ENCODE measurements at regions not wholly inside any gene's neighbourhood (a gene's known extent, or its start where the extent isn't known, plus 50 kb on each side); places are given as distances from the start of the nearest gene placed in this dataset.

DNA sequence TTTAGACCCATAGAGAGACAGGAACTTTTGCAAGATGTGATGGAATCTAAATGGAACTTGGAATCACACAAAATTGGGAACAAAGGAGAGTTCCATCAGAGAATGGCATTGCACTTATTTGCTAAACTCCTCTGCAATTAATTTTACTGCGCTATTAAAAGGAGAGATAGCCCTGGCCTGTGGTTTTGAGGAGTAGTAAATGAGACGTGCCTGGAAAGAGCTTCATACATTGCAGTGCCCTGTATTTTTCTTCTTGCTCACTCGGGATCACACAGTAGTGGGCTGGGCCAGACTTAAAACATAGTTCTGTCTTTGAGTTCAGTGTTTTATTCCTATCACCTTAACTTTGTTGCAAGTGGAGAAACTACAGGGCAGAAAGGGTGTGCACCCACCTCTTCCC, 94.4 kb upstream of the SLC27A6 start:
- Histone ChIP-seq H3K4me1 (ENCODE audit: low read depth, poor library complexity, severe bottlenecking) (no peaks in the 10 kb centered on the region), H3K27me3 (ENCODE audit: insufficient read depth, low read depth) (peaks cover 3% of the 10 kb centered on the region; the same call in 1 of the 2 replicates), H3K9ac (no peak overlapping the region), H3K4me2 (no peak overlapping the region), H3K4me3 (IDR thresholded peaks at IDR 0.05; ENCODE audit: insufficient read depth, low read depth, low read length) (no peak overlapping the region), H4K20me1 (ENCODE audit: insufficient read depth) (no peaks in the 10 kb centered on the region), H3K36me3 (ENCODE audit: insufficient read depth) (no peaks in the 10 kb centered on the region), H3K27ac (no peak overlapping the region), H2AFZ (ENCODE audit: low read depth) (no peak overlapping the region), H3K79me2 (ENCODE audit: insufficient read depth, low read depth) (no peaks in the 10 kb centered on the region)
- TF ChIP-seq, protein P1, sequence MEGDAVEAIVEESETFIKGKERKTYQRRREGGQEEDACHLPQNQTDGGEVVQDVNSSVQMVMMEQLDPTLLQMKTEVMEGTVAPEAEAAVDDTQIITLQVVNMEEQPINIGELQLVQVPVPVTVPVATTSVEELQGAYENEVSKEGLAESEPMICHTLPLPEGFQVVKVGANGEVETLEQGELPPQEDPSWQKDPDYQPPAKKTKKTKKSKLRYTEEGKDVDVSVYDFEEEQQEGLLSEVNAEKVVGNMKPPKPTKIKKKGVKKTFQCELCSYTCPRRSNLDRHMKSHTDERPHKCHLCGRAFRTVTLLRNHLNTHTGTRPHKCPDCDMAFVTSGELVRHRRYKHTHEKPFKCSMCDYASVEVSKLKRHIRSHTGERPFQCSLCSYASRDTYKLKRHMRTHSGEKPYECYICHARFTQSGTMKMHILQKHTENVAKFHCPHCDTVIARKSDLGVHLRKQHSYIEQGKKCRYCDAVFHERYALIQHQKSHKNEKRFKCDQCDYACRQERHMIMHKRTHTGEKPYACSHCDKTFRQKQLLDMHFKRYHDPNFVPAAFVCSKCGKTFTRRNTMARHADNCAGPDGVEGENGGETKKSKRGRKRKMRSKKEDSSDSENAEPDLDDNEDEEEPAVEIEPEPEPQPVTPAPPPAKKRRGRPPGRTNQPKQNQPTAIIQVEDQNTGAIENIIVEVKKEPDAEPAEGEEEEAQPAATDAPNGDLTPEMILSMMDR (conservative IDR thresholded peaks at IDR 0.05; ENCODE audit: low read depth, low read length), result no peak

- Histone ChIP-seq H3K9ac (no peak overlapping the region), H4K20me1 (ENCODE audit: insufficient read depth) (no peaks in the 10 kb centered on the region), H3K27me3 (ENCODE audit: insufficient read depth, low read depth) (peaks cover 3% of the 10 kb centered on the region; the same call in 1 of the 2 replicates), H3K36me3 (ENCODE audit: insufficient read depth) (no peaks in the 10 kb centered on the region), H2AFZ (ENCODE audit: low read depth) (no peak overlapping the region), H3K4me3 (IDR thresholded peaks at IDR 0.05; ENCODE audit: insufficient read depth, low read depth, low read length) (no peak overlapping the region), H3K4me2 (no peak overlapping the region), H3K79me2 (ENCODE audit: insufficient read depth, low read depth) (no peaks in the 10 kb centered on the region), H3K4me1 (ENCODE audit: low read depth, poor library complexity, severe bottlenecking) (no peaks in the 10 kb centered on the region), H3K27ac (no peak overlapping the region)
- TF ChIP-seq, protein P1 (conservative IDR thresholded peaks at IDR 0.05; ENCODE audit: low read depth, low read length), result no peak
Observed at GRCh38 chr5:128876569-128877382, 88.5 kb upstream of the SLC27A6 start.

GRCh38 chr5:128877476-128877875, 87.8 kb upstream of the SLC27A6 start:
- TF ChIP-seq, protein P1 (conservative IDR thresholded peaks at IDR 0.05; ENCODE audit: low read depth, low read length), result no peak
- Histone ChIP-seq H3K79me2 (ENCODE audit: insufficient read depth, low read depth) (no peaks in the 10 kb centered on the region), H3K27ac (no peak overlapping the region), H4K20me1 (ENCODE audit: insufficient read depth) (no peaks in the 10 kb centered on the region), H3K4me1 (ENCODE audit: low read depth, poor library complexity, severe bottlenecking) (no peaks in the 10 kb centered on the region), H2AFZ (ENCODE audit: low read depth) (no peak overlapping the region), H3K4me2 (no peak overlapping the region), H3K27me3 (ENCODE audit: insufficient read depth, low read depth) (peaks cover 3% of the 10 kb centered on the region; the same call in 1 of the 2 replicates), H3K9ac (no peak overlapping the region), H3K4me3 (IDR thresholded peaks at IDR 0.05; ENCODE audit: insufficient read depth, low read depth, low read length) (no peak overlapping the region), H3K36me3 (ENCODE audit: insufficient read depth) (no peaks in the 10 kb centered on the region)

- H2AFZ ChIP-seq (ENCODE audit: low read depth), result no peak overlapping the region
- H3K79me2 ChIP-seq (ENCODE audit: insufficient read depth, low read depth), result no peaks in the 10 kb centered on the region
- H4K20me1 ChIP-seq (ENCODE audit: insufficient read depth), result no peaks in the 10 kb centered on the region
- no peaks in the 10 kb centered on the region for H3K27me3 ChIP-seq (ENCODE audit: insufficient read depth, low read depth)
- H3K4me2 ChIP-seq, result no peak overlapping the region
- H3K4me3 ChIP-seq (IDR thresholded peaks at IDR 0.05; ENCODE audit: insufficient read depth, low read depth, low read length), result no peak overlapping the region
- H3K4me1 ChIP-seq (ENCODE audit: low read depth, poor library complexity, severe bottlenecking), result no peaks in the 10 kb centered on the region
- TF ChIP-seq, protein P1 (conservative IDR thresholded peaks at IDR 0.05; ENCODE audit: low read depth, low read length), result no peak
- H3K9ac ChIP-seq, result no peak overlapping the region
- no peaks in the 10 kb centered on the region for H3K36me3 ChIP-seq (ENCODE audit: insufficient read depth)
- H3K27ac ChIP-seq, result no peak overlapping the region
Observed at GRCh38 chr5:128881502-128882018, 83.7 kb upstream of the SLC27A6 start.
